ENCODE measurements at regions not wholly inside any gene's neighbourhood (a gene's known extent, or its start where the extent isn't known, plus 50 kb on each side); places are given as distances from the start of the nearest gene placed in this dataset.
"Not testable (repeated sequence)": the region's sequence is repeated elsewhere in the genome, so short reads cannot be mapped to it uniquely, and the experiment has no call there.

DNA sequence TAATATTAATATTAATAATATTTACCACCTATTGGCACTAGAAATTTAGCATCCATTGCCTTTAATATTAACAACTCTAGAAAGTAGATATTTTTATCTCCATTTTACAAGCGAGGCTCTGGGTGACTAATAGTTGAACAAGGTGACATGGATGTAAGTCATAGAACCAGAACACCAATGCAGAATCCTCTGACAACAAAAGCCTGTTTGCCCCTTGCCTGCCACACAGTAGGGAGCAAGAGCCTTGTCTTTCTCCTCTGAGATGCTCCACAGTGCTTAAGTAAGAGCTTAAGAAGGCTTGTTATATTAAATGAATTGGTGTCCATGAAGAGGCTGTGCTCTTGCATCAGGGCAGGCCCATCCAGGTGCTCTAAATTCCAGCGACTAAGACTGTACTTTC, 51.2 kb upstream of the LBX1 start:
- no peak for DNase-seq

DNA sequence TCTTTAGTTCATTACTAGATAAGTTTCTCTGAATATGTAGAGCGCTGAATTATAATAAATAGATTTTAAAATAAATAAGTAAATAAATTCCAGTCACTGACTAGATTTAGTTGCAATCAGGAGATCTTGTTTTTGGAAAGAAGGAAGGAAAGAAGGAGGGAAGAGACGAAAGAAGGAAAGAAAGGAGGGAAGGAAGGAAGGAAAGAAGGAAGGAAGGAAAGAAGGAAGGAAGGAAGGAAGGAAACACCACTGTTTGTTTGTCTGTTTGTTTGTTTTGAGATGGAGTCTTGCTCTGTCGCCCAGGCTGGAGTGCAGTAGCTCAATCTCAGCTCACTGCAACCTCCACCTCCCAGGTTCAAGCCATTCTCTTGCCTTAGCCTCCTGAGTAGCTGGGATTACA, 51.7 kb upstream of the LBX1 start:
- DNase-seq = not testable (repeated sequence)

DNA sequence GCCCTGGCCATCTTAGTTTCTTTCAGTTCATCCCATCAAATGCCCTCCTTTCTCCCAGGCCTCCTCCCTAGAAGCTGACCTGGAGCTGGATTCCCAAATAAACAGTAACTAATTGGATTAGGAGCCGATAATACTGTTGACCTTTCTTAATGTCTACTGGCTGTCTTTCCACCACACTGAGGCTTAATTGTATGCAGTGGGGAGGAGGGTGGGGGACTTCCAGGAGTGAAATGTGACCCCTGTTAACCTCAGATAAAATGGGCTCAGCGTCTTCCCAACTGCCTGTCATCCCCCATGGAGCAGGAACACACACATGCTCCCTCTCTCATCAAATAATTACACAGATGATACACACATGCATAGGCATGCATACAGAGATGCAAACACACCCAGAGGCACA, 53.7 kb upstream of the LBX1 start:
- no peak for DNase-seq

DNA sequence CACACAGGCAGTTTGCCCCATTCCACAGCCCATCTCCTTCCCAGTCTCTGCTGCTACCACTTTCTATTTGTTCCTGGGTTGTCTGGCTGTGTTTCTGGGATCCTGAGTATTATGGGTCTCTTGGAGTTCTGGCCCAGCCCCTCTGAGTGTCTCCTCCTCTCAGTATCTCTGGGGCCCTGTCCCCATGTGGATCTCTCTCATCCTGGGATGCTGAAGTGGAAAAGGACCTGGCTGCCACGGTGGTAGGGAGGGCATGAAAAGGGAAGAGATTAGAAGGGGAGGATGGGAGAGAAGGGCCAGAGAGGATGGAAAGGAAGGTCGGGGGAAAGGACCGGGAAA, 54.5 kb upstream of the LBX1 start:
- DNase-seq = no peak

DNA sequence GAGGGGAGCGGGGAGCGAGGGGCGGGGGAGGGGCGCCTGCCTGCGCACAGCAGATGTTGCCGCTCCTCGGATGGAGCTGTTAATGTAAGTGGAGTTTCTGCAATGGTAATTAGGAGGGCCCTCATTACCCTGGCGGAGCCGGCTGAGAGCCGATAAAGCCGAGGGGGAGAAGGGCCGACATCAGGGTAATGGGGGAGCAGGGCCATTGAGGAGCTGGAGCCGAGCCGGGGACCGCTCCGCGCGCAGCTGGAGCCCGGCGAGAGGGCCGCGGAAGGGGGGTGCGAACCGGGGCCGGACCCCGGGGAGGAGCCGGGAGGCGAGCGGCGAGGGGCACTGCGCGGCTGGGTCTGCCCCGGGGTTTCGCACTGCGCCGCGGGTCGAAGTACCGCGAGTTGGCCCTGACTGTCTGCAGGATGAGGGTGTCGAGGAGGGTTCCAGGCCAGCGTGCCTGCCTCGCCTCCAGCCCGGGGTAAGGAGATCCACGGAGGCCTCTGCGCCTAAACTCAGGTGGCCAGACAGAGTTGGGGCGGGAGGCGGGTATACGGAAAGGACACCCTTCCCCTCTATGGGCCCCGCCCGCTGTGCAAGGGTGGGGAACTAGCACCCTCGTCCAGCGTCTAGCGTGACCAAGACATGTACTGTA, 55.0 kb upstream of the LBX1 start:
- no peak for DNase-seq

DNA sequence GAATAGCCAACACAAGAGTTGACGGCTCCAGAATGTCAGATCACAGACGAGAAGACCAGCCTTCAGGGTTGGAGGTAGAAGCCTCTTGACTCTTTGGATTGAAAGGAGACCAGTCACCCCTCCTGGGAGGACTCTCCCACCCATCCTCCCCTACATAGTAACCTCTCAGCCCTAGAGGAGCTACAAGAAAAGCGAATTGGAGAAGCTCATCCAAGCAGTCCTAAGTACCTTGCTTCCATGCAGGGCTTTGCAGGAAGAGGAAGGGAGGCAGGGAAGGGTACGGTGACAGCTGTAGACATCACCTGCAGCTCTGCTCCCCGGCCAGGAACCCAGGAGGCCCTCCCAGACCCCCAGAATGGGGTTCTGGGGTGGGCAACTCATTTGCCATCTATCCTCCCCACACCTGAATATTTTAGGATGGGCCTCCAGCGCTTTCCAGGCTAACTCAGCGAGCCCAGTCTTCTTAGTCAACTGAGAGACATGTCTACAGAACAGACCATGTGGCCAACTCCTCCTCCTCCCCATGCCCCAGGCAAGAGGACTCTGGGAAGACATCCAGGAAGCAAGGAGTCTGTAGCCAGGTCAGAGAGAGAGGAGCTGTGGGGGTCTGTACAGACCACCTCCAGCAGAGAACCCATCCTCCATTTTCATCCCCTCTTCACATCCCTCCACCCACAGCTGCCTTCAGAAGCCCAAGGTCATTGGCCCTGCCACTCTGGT, 55.6 kb upstream of the LBX1 start:
- DNase-seq = no peak

DNA sequence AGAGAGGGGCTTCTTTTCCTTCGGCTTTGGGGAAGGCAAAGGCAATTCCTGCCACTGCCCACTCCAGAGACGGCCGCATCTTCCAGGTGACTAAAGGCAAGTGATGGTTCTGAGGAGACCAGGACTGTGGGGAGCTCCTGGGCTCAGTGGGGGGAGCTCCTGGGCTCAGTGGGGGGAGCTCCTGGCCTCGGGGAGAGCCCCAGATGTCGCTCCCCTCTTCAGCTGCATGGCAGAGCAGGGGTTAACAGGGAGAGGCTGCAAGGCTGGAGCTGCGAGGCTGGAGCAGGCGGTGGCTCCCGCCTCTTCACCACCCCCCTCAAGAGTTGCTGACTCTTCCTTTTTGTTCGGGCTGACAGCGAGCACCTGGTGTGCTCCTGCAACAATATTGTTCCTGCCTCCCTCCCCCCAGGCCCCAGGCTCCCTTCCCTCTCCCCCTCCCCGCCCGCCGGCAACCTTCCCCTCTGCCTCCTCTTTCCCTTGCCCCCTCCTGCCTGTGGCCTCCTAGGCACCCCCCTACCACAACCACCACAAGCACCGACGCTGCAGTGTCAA, 56.3 kb upstream of the LBX1 start:
- DNase-seq = no peak

DNA sequence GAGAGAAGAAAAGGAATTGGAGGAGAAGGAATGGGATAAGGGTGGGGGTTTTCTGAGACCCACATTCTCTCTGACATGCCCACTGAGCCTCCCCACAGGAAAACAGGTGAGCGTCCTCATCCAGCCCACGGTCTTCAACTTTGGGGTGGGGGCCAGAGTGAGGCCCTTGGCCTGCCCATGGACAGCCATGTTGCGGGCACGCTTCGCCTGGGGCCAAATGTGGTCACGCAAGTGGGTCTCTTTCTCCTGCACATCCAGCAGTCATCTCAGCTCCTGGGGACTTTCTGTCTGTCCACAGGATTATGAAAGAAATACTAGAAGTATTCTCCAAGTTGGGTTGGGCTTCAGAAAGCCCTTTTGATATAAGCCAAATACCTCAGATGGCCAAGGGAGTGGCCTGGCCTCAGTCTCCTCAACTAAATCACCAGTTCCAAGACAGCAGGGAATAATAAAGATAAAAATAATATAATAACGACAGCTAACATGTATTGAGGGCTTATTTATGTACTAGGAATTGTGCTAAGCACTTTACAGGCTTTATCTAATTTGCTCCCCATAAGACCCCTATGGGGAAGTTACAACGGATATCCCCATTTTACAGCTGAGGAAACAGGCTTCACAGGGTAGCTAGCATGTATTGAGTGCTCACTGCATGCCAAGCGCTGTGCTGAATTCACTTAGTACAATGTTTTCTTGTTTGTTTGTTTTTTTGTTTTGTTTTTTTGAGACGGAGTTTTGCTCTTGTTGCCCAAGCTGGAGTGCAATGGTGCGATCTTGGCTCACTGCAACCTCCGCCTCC, 57.2 kb upstream of the LBX1 start:
- no peak for DNase-seq

DNA sequence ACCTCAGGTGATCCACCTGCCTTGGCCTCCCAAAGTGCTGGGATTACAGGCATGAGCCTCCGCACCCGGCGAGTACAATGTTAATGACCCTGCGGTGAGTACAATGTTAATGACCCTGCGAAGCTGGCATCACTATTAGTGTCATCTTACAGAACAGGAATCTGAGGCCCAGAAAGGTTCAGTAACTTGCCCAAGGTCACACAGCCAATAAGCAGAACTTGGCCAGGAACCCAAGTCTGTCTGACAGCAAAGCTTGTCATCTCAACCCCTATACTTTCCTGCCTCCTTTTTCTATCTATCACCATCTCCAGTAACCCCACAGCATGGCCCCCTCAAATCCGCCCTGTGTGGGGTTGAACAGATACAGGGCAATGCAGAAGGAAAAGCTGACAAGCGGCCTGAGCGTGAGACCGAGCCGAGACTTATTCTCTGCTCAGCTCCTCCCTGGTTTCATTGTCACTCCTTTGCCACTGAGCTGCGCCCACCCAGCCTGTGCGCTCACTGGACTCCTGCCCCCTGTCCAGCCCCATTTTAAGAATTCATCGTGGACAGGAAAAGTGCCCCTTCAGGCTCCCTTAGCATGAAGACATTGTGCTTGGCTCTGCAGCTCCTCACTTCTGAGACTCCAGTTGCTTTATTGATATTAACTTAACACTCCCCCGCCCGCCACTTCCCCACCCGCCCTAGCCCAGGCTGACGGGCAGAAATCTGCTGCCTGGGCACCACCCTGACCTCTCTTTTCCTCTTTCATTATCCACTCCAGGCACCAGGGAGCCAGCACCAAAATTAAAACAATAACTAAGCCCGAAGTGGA, 58.1 kb upstream of the LBX1 start:
- DNase-seq = no peak

DNA sequence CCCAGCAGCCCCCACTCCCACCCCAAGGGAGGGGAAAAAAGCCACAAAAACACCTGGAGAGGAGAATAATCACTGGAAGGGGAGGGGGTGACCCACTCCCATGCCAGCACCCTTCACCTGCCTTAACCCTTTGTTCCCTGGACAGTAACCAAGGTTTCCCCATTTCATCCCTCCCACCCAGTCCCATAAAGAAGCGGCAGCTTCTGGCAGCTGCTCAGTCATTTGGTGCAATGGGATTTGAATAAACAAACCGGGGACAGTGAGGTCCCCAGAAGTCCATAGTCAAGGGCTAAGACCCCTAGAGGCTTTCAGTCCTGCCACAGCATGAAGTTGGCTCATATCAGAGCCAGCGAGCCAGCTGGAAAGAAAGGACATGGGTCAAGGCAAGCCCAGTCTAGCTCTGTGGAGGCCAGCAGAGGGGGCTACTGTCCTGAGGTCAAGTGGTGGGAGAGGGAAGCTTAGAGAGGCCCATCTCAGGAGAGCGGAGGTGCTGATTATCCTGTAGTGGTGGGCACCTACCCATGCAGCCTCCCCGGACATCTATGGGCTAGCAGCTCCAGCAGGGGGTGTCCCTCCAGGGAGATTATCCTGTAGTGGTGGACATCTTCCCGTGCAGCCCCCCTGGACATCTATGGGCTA, 58.9 kb upstream of the LBX1 start:
- DNase-seq = no peak

DNA sequence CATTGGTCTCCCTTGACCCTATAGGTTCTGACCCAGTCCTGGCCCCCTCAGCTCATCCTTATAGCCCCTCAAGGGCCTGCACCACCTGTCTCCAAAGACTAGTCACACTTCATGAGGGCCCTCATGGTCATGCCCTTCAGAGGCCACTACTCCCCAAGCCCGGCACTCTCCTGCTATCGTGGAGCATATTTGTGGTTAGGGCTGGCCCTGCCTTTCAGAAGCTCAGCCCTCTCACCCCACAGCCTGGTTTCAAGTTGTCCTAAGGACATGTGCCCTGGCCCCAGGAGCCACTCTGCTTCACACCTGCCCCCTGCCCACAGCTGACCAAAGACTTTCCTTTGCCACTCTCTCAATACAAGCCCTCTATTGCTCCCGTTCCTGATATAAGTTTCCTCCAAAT, 60.3 kb upstream of the LBX1 start:
- DNase-seq = no peak

DNA sequence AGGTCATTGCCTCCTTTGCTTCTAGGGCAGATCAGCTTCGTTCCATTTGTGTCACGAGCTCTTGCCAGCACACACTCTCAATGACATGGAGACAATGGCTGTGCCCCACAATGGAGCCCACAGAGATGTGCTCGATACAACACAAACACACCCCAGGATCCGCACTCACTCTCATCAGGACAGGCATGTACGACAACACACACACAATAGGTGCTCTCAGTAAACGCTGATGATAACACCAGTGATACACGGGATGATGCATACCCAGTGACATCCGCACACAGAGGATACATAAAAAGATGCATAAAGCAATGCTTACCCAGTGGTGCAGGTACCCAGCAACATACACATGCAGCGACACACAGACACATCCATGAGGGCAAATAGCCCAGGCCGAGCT, 61.2 kb upstream of the LBX1 start:
- DNase-seq = no peak

DNA sequence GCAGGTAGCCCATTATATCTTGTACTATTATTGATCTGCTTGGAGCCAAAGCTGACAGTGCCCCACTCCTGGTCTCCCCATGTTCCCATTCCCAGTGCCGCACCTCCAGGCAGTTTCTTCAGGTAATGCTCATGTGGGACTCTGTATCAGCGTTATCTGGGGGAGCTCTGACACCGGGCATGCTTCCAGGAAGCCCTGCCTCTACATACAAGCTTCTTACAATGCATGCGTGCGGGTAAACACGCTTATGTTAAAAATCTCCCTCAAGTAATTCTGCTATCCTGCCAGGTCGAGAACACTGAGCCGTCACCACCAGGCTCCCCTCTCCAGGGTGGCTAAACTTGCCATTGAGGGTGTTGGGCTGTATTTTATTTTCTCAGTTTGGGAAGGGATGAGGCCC, 61.6 kb upstream of the LBX1 start:
- no peak for DNase-seq

DNA sequence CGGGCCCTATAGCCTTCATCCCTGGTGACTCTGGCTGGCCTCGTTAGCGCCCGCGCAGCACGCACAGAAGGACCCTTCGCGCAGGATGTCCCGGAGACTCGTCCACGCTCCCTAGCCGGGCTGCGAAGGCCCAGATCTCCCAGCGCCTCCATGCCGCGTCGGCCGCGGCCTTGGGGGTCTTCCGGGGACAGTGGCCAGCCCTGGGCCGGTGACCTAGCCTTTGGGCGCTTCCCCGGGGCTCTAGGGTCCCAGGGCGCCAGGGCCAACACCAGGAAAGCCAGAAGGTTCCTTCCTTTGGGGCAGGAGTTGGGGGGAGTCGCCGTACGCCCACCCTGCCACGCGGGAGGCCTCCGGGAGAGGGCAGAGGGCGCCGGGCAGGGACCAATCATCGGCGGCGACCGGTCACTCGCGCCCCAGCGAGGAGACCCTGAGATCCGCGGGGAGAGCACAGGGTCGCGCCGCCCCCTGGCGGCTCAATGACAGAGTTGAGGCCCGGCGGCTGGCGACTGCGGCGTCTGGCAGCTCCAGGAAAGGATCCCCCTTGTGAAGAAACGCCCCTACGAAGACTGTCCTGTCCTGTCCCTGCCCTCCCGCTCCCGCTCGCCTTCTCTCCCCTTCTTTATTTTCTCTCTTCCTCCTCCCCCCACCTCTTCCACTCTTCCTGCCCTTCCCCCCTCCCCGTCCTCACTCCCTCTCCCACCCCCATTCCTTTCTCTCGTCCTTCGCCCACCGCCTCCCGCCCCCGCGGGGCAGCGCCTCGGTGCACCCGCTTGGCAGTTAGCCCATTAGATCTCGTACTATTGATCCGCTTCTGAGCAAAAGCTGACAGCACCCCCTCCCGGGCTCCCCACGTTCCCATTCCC, 62.3 kb upstream of the LBX1 start:
- DNase-seq = peak; percentile 28

DNA sequence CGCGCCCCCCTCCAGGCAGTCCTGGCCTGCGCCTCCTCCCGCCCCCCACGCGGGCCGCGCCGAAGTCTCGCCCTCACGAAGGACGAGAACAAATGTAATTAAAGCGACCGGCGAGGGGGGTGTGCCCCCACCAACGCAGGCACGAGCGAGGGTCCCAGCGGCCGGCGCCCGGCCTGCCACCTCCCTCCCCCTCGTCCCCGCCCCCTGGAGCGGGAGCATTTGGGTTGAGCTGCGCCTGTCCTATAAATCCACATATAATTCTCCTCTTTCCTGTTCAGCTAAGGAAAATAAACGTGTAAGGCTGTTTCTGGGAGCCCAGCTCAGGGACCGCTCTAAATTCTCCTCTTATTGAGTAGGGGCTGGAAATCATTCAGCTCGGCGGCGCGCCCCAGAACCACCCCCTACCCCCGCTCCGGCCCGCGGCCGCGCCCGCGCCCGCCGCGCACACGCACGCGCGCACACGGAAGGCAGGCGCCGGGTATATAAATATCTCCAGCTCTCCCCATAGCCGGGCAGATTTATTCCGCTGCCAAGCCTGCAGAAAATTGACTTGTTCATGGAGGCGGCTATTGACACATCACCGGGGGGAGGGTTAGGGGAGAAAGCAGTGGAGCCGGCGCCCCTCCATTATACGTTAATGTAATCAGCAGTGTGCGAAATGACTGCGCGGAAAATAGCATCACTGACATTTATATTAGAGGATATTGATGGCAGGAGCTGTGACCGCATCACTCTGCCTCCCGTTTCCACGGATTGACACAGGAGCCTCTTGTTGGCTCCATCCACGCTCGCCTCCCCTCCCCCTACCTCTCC, 61.6 kb upstream of the BTRC start:
- no peak for DNase-seq

DNA sequence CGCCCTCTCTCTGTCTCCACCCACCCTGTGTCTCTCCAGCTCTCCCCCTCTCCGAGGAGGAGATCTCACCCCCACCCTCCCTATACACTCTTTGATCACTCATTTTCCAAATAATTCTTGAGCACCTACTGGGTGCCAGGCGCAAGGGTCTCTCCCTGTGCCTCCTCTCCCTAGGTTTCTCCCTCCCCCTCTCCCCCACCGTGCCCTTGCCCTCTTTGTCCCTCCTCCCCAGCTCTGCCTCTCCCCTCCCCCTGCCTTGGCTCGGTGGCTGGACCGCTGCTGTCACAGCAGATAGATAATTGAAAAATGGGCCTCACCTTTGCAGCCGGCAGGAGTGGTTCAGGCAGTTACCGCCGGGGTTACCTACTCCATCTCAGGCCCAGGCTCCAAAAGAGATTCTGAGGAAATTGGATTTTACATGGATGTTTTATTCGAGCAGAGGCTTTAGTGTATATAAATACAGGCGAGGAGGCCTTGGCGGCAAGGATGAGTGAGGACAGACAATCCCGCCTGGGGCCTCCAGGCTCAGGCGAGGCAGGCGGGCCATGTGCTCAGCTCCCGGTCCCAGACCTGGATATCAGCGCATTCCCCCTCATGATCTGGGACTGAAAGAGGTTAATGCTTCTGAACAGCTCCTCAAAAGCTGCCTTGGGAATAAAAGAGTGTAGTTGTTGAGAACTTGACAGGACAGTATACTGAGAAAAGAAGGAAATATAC, 60.8 kb upstream of the BTRC start:
- no peak for DNase-seq

DNA sequence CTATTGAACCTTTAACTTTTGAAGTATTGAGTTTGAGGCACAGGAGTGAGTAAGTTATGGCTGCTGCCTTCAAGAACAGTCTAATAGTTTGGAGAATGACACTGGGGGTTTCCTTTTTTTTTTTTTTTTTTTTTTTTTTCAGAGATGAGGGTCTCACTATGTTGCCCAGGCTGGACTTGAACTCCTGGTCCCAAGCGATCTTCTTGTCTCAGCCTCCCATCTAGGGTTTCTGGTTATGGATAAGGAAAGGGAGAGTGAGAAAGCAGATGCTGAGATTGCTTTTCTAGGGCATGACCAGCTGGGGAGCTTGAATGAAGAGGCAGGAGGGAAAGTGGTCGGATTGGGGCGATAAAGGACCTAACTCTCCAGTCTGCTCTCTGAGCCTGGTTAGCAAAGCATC, 59.9 kb upstream of the BTRC start:
- DNase-seq = no peak

DNA sequence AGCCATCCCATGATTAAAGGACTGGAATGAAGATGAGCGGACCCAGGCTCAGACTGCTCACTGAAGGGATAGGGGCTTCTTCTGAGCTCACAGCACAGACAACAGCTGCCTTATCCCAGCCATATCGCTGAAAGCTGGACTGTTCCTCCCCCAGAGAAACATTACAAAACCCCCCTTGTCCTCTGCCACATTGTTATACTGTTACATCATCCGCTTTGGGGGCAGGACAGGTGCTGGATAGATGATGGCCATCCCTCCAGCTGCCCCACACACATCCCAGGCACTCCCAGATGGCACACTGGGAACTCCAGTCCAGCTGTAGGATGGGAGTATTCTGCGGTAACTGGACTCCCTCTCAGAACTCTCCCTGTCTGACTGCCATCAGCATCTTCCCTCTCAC, 58.7 kb upstream of the BTRC start:
- no peak for DNase-seq

DNA sequence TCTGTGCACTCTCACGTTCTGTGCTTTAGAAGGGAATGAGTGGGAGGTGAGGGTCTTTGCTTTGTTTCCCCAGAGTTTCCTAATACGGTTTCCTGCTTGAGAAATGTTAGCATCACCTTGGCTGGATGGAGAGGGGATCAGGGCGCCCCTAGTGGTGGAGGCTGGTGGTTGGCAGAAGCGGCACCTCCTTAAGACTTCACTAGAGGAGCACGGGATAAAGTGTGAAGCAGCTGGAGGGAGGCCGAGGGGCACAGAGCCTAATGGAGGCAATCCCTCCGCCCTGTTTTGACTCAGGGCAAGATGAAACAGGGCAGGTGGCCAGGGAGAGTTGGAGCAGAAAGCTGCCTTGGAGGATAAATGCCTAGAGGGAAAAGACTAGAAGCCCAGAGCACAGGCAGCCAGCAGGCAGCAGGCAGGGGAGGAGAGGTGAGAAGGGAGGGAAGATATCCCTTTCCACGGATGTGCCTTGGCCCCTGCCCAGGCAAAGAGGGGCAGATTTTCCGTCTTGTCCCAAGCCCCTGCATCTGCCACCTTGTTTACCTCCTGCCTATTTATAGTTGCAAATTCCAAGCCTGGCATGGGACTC, 56.0 kb upstream of the BTRC start:
- DNase-seq = peak; percentile 67

DNA sequence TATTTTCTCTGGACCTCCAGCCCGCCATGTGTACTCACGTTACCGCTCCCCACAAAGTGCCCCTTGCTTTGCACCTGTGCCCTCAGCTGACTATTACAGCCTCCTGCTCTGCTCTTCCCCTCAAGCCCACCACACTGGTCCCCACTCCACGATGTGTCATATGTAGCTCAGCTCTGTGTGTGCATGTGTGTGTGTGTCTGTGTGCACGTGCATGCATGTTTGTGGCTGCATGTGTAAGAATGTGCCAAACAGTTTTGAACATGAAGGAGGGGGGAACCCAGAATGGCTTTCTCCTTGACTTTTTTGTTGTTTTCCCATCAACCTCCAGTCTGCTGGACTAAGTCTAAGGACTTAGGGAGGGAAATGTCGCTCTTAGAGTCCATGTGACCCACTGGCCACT, 54.8 kb upstream of the BTRC start:
- DNase-seq = no peak

Measured in activated T-cell treated with anti-CD3 and anti-CD28 coated beads for 4 hours (primary cell).